ENCODE measurements at regions not wholly inside any gene's neighbourhood (a gene's known extent, or its start where the extent isn't known, plus 50 kb on each side); places are given as distances from the start of the nearest gene placed in this dataset.

GRCh38 chr14:51485733-51486132 is 166.0 kb upstream of the FRMD6 start:
- TF ChIP-seq CTCF (IDR thresholded peaks at IDR 0.05; ENCODE audit: borderline replicate concordance, extremely low read depth, low read length, poor library complexity, severe bottlenecking) (no peak), EZH2 (IDR thresholded peaks at IDR 0.05; ENCODE audit: borderline replicate concordance, low read depth, low read length, severe bottlenecking) (no peak)
